Stimulated activated CD4-positive, alpha-beta T cell treated with anti-CD3 and anti-CD28 coated beads, Interleukin-4, amount 100 ng/mL, for 48 hours (primary cell): ENCODE measurements at regions not wholly inside any gene's neighbourhood (a gene's known extent, or its start where the extent isn't known, plus 50 kb on each side); places are given as distances from the start of the nearest gene placed in this dataset.

Source experiments
- DNase-seq, 2 donors: peaks; one replicate each; pipeline ENCODE4 v3.0.0-alpha.2; 2020; ENCODE audit warnings: low read depth in 2 of 2

GRCh38 chr13:99123101-99124045 lies 77.3 kb upstream of the UBAC2 start:
- DNase-seq, result no peak

GRCh38 chr13:99124046-99124400 lies 76.6 kb upstream of the UBAC2 start:
- no peak for DNase-seq

- no peak for DNase-seq
Measured at GRCh38 chr13:99124794-99125316, 75.8 kb upstream of the UBAC2 start.

- no peak for DNase-seq
Measured at GRCh38 chr13:99125326-99125915, 75.2 kb upstream of the UBAC2 start.

GRCh38 chr13:99126821-99127220 lies 73.8 kb upstream of the UBAC2 start:
- DNase-seq, result no peak

- no peak for DNase-seq
Measured at GRCh38 chr13:99129050-99129449, 71.6 kb upstream of the UBAC2 start.

- DNase-seq, result no peak
Measured at GRCh38 chr13:99129951-99130350, 70.7 kb upstream of the UBAC2 start.

- no peak for DNase-seq
Measured at GRCh38 chr13:99131410-99131809, 69.2 kb upstream of the UBAC2 start.

- no peak for DNase-seq
Measured at GRCh38 chr13:99132295-99132835, 68.3 kb upstream of the UBAC2 start.

- no peak for DNase-seq
Measured at GRCh38 chr13:99133230-99133629, 67.4 kb upstream of the UBAC2 start.

GRCh38 chr13:99133848-99134247 lies 66.8 kb upstream of the UBAC2 start:
- no peak for DNase-seq

GRCh38 chr13:99135591-99135990 lies 65.1 kb upstream of the UBAC2 start:
- DNase-seq, result no peak

GRCh38 chr13:99136427-99136954 lies 64.2 kb upstream of the UBAC2 start:
- no peak for DNase-seq

GRCh38 chr13:99140831-99141230 lies 59.8 kb upstream of the UBAC2 start:
- no peak for DNase-seq

GRCh38 chr13:99143904-99144303 lies 56.8 kb upstream of the UBAC2 start:
- DNase-seq, result no peak

GRCh38 chr13:99144306-99144705 lies 56.3 kb upstream of the UBAC2 start:
- no peak for DNase-seq

GRCh38 chr13:99145461-99145860 lies 55.2 kb upstream of the UBAC2 start:
- DNase-seq, result no peak

GRCh38 chr13:99150575-99151361 lies 49.9 kb upstream of the UBAC2 start:
- DNase-seq, result no peak
